ENCODE measurements at regions not wholly inside any gene's neighbourhood (a gene's known extent, or its start where the extent isn't known, plus 50 kb on each side); places are given as distances from the start of the nearest gene placed in this dataset.

DNA sequence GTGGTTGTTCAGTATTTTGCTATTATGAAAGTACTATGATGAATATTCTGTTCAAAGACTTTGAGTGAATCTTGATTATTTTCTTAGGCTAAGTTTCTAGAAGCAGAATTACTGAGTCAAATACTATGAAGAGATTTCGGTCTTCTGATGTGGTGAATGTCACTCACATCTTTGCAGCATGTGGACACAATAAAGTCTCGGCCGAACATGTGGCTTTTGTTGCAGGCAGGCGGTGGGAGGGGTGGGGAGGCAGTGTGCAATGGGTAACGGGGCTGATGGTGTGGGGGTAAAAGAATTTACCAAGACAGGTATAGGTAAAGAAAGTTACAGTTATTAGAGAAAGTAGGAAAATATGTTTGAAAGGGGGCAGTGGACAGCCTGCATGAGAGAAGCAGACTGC, 156.4 kb upstream of the DTNBP1 start:
- TF ChIP-seq, protein P1, sequence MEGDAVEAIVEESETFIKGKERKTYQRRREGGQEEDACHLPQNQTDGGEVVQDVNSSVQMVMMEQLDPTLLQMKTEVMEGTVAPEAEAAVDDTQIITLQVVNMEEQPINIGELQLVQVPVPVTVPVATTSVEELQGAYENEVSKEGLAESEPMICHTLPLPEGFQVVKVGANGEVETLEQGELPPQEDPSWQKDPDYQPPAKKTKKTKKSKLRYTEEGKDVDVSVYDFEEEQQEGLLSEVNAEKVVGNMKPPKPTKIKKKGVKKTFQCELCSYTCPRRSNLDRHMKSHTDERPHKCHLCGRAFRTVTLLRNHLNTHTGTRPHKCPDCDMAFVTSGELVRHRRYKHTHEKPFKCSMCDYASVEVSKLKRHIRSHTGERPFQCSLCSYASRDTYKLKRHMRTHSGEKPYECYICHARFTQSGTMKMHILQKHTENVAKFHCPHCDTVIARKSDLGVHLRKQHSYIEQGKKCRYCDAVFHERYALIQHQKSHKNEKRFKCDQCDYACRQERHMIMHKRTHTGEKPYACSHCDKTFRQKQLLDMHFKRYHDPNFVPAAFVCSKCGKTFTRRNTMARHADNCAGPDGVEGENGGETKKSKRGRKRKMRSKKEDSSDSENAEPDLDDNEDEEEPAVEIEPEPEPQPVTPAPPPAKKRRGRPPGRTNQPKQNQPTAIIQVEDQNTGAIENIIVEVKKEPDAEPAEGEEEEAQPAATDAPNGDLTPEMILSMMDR (conservative IDR thresholded peaks at IDR 0.05) = no peak
- no peak for TF ChIP-seq ZFX (IDR thresholded peaks at IDR 0.05)
